ENCODE measurements at regions not wholly inside any gene's neighbourhood (a gene's known extent, or its start where the extent isn't known, plus 50 kb on each side); places are given as distances from the start of the nearest gene placed in this dataset.

- H3K4me2 ChIP-seq, result peak overlapping the region; percentile 11
- H3K36me3 ChIP-seq, result no peaks in the 10 kb centered on the region
- no peak overlapping the region for H3K4me3 ChIP-seq
Measured at GRCh38 chr13:50340551-50341287, 325.5 kb downstream of the KCNRG start.

GRCh38 chr13:50341526-50341925 lies 326.3 kb downstream of the KCNRG start:
- Histone ChIP-seq H3K27ac (no peak overlapping the region), H4K20me1 (no peaks in the 10 kb centered on the region), H3K36me3 (no peaks in the 10 kb centered on the region), H3K9ac (no peak overlapping the region), H3K9me3 (peaks cover 14% of the 10 kb centered on the region), H3K27me3 (no peaks in the 10 kb centered on the region), H3K4me3 (no peak overlapping the region), H3K4me1 (peaks cover 27% of the 10 kb centered on the region), H3K4me2 (no peak overlapping the region)
- TF ChIP-seq Cebpa-rat (IDR thresholded peaks at IDR 0.05), result no peak

More at GRCh38 chr13:50340551-50341287, 325.5 kb downstream of the KCNRG start:
- Histone ChIP-seq H3K4me1 (peaks cover 27% of the 10 kb centered on the region), H3K27me3 (no peaks in the 10 kb centered on the region), H3K9me3 (peaks cover 14% of the 10 kb centered on the region), H3K27ac (no peak overlapping the region), H4K20me1 (no peaks in the 10 kb centered on the region), H3K9ac (no peak overlapping the region)
- no peak for TF ChIP-seq Cebpa-rat (IDR thresholded peaks at IDR 0.05)

- Histone ChIP-seq H3K9ac (no peak overlapping the region), H4K20me1 (no peaks in the 10 kb centered on the region), H3K9me3 (peaks cover 14% of the 10 kb centered on the region), H3K4me2 (peak overlapping the region; percentile 44), H3K27me3 (no peaks in the 10 kb centered on the region), H3K36me3 (no peaks in the 10 kb centered on the region), H3K27ac (no peak overlapping the region), H3K4me1 (peaks cover 21% of the 10 kb centered on the region), H3K4me3 (no peak overlapping the region)
- no peak for TF ChIP-seq Cebpa-rat (IDR thresholded peaks at IDR 0.05)
Measured at GRCh38 chr13:50344717-50345116, 329.5 kb downstream of the KCNRG start.

GRCh38 chr13:50345804-50346203 lies 330.6 kb downstream of the KCNRG start:
- TF ChIP-seq Cebpa-rat (IDR thresholded peaks at IDR 0.05), result no peak
- Histone ChIP-seq H3K4me2 (no peak overlapping the region), H3K36me3 (no peaks in the 10 kb centered on the region), H4K20me1 (no peaks in the 10 kb centered on the region), H3K4me1 (peaks cover 10% of the 10 kb centered on the region), H3K27me3 (no peaks in the 10 kb centered on the region), H3K9ac (no peak overlapping the region), H3K9me3 (peaks cover 14% of the 10 kb centered on the region), H3K27ac (no peak overlapping the region), H3K4me3 (no peak overlapping the region)

GRCh38 chr13:50348371-50348770 lies 333.1 kb downstream of the KCNRG start:
- H3K36me3 ChIP-seq, result no peaks in the 10 kb centered on the region
- H3K4me2 ChIP-seq, result no peak overlapping the region
- no peak overlapping the region for H3K27ac ChIP-seq
- TF ChIP-seq Cebpa-rat (IDR thresholded peaks at IDR 0.05), result no peak
- no peaks in the 10 kb centered on the region for H3K27me3 ChIP-seq
- no peaks in the 10 kb centered on the region for H4K20me1 ChIP-seq
- no peaks in the 10 kb centered on the region for H3K9me3 ChIP-seq
- H3K9ac ChIP-seq, result no peak overlapping the region
- H3K4me3 ChIP-seq, result no peak overlapping the region
- H3K4me1 ChIP-seq, result peaks cover 9% of the 10 kb centered on the region

GRCh38 chr13:50352720-50353480 lies 337.7 kb downstream of the KCNRG start:
- Histone ChIP-seq H3K4me3 (no peak overlapping the region), H3K9me3 (no peaks in the 10 kb centered on the region), H3K9ac (no peak overlapping the region), H3K36me3 (no peaks in the 10 kb centered on the region), H3K27ac (no peak overlapping the region), H3K4me2 (no peak overlapping the region; the same call in 1 of the 2 replicates), H4K20me1 (no peaks in the 10 kb centered on the region), H3K4me1 (peaks cover 11% of the 10 kb centered on the region), H3K27me3 (no peaks in the 10 kb centered on the region)
- TF ChIP-seq Cebpa-rat (IDR thresholded peaks at IDR 0.05), result no peak

GRCh38 chr13:50353651-50354415 lies 338.6 kb downstream of the KCNRG start:
- Histone ChIP-seq H3K9me3 (no peaks in the 10 kb centered on the region), H3K4me2 (peak overlapping the region; percentile 31; the same call in 1 of the 2 replicates), H3K36me3 (no peaks in the 10 kb centered on the region), H3K27me3 (no peaks in the 10 kb centered on the region), H3K27ac (no peak overlapping the region), H3K4me1 (peaks cover 11% of the 10 kb centered on the region), H4K20me1 (no peaks in the 10 kb centered on the region), H3K4me3 (no peak overlapping the region), H3K9ac (no peak overlapping the region; the same call in 1 of the 2 replicates)
- TF ChIP-seq Cebpa-rat (IDR thresholded peaks at IDR 0.05), result no peak

- no peaks in the 10 kb centered on the region for H4K20me1 ChIP-seq
- H3K4me2 ChIP-seq, result no peak overlapping the region
- no peak overlapping the region for H3K4me3 ChIP-seq
- no peak overlapping the region for H3K9ac ChIP-seq
- no peak overlapping the region for H3K27ac ChIP-seq
- no peaks in the 10 kb centered on the region for H3K9me3 ChIP-seq
- peaks cover 11% of the 10 kb centered on the region for H3K4me1 ChIP-seq
- TF ChIP-seq Cebpa-rat (IDR thresholded peaks at IDR 0.05), result no peak
- H3K36me3 ChIP-seq, result no peaks in the 10 kb centered on the region
- no peaks in the 10 kb centered on the region for H3K27me3 ChIP-seq
Measured at GRCh38 chr13:50355797-50356196, 340.6 kb downstream of the KCNRG start.

- no peak for TF ChIP-seq Cebpa-rat (IDR thresholded peaks at IDR 0.05)
- H3K4me2 ChIP-seq, result no peak overlapping the region
- peaks cover 11% of the 10 kb centered on the region for H3K4me1 ChIP-seq
- H3K4me3 ChIP-seq, result no peak overlapping the region
- H3K27ac ChIP-seq, result no peak overlapping the region
- H3K27me3 ChIP-seq, result no peaks in the 10 kb centered on the region
- H3K9ac ChIP-seq, result no peak overlapping the region
- no peaks in the 10 kb centered on the region for H4K20me1 ChIP-seq
- no peaks in the 10 kb centered on the region for H3K36me3 ChIP-seq
- no peaks in the 10 kb centered on the region for H3K9me3 ChIP-seq
Measured at GRCh38 chr13:50357136-50357535, 341.9 kb downstream of the KCNRG start.

Measured in BLaER1 (cell line).